Lung (tissue), 11 donors: ENCODE measurements at regions not wholly inside any gene's neighbourhood (a gene's known extent, or its start where the extent isn't known, plus 50 kb on each side); places are given as distances from the start of the nearest gene placed in this dataset.

Experiments used
- ATAC-seq: fragments of 200-7000 bp; cut with Tn5 transposase; one replicate; pipeline ENCODE4 v1.9.1; 2020; ENCODE audit warnings: moderate number of reproducible peaks; ENCODE audit not compliant: insufficient read depth, low FRiP score
- DNase-seq, 3 donors: peaks; one replicate each; pipeline ENCODE4 v3.0.0-alpha.2; 2013 to 2017
- H3K27ac ChIP-seq, 2 donors: one replicate each; pipeline ENCODE4 v1.5.1; 2013; ENCODE audit warnings: mild to moderate bottlenecking in 2 of 2, moderate library complexity in 2 of 2, control low read depth in 1 of 2, inconsistent platforms in 1 of 2, low read depth in 1 of 2, low read length in 1 of 2
- H3K27me3 ChIP-seq, 3 donors: one replicate each; pipeline ENCODE4 v1.5.1; 2013; ENCODE audit warnings: low read length in 2 of 3; ENCODE audit not compliant: control insufficient read depth in 3 of 3, insufficient read depth in 3 of 3
- H3K36me3 ChIP-seq, 4 donors: one replicate each; pipeline ENCODE4 v1.5.1; 2013; ENCODE audit warnings: low read length in 4 of 4, mild to moderate bottlenecking in 1 of 4, moderate library complexity in 1 of 4; ENCODE audit not compliant: control insufficient read depth in 4 of 4, insufficient read depth in 4 of 4
- H3K4me1 ChIP-seq, 5 donors: one replicate each; pipeline ENCODE4 v1.5.1; 2013; ENCODE audit warnings: low read length in 5 of 5, mild to moderate bottlenecking in 2 of 5, moderate library complexity in 1 of 5; ENCODE audit not compliant: control insufficient read depth in 5 of 5, insufficient read depth in 5 of 5
- H3K4me3 ChIP-seq: one replicate; pipeline ENCODE4 v1.5.1; 2013; ENCODE audit warnings: mild to moderate bottlenecking, control low read depth, moderate library complexity
- H3K9ac ChIP-seq, 2 donors: one replicate each; pipeline ENCODE4 v1.5.1; 2013; ENCODE audit warnings: low read length in 2 of 2, control low read depth in 1 of 2; ENCODE audit not compliant: insufficient read depth in 1 of 2
- H3K9me3 ChIP-seq, 4 donors: one replicate each; pipeline ENCODE4 v1.5.1; 2013; ENCODE audit warnings: low read length in 3 of 4, mild to moderate bottlenecking in 1 of 4, moderate library complexity in 1 of 4; ENCODE audit not compliant: control insufficient read depth in 4 of 4, insufficient read depth in 3 of 4
- CTCF ChIP-seq: IDR thresholded peaks from 2 replicates; pipeline ENCODE4 v1.5.1; 2012; ENCODE audit warnings: mild to moderate bottlenecking; ENCODE audit errors: control extremely low read depth, extremely low read depth
- WGBS, 2 donors: extraction: QIAGEN DNeasy Blood & Tissue Kit; methylation state at CpG; one replicate each; pipeline ENCODE4 v1.1.7; 2013; 5-methylcytosine and 5-hydroxymethylcytosine counted together
- donor health status: control.
- donor health status: control.
- donor health status: Bipolar disorder and iron deficiency.
- donor health status: healthy.
- donor health status: DM: yes; HTN: yes; CAD: no.

DNA sequence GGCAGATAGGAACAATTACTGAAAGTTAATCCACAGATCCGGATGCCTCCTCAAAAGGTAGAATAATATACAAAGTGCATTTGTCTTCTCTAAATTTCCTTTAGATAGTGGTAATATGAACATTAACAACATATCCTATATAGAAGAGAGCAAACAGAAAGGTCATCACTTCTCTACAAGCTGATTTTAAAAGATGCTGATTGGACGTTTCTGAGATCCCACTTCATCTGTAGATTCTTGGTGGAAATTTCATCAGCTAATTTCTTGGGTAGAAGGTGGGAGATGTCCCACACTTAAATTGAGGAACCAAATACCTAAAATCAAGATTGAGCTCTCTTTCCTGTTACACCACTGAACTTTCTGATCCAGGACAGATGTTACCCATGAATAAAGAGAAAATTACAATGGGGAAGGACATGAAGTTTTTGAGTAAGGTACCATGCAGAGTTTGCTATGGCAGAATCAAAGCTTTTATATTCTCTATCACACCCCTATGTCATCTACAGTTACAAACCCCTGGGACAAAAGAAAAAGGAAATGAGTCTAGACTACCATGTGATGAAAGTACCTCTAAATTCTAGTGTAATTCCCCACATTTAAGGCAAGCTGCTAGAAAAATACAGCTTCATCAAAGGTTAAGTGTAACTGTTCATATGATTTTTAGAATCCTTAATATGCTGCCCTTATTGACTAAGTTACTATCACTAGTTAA is 189.2 kb upstream of the SETMAR start:
- DNase-seq (no peak), ATAC-seq (no peak)
- no peak for TF ChIP-seq CTCF
- no peaks in the 10 kb centered on the region for H3K27me3 ChIP-seq
- no peak overlapping the region for H3K27ac ChIP-seq
- no peaks in the 10 kb centered on the region for H3K36me3 ChIP-seq
- WGBS, 2 donors = 78 to 85% methylated on average over 2 of the region's 2 CpGs
- H3K4me3 ChIP-seq = no peak overlapping the region
- H3K9me3 ChIP-seq = no peaks in the 10 kb centered on the region
- H3K4me1 ChIP-seq = no peaks in the 10 kb centered on the region
- no peak overlapping the region for H3K9ac ChIP-seq

- H3K27me3 ChIP-seq = no peaks in the 10 kb centered on the region
- no peak overlapping the region for H3K27ac ChIP-seq
- 81 to 90% methylated on average over 2 of the region's 2 CpGs for WGBS, 2 donors
- no peak for ATAC-seq
- H3K9ac ChIP-seq = no peak overlapping the region
- no peaks in the 10 kb centered on the region for H3K4me1 ChIP-seq
- H3K9me3 ChIP-seq = no peaks in the 10 kb centered on the region
- H3K4me3 ChIP-seq = no peak overlapping the region
- no peaks in the 10 kb centered on the region for H3K36me3 ChIP-seq
- TF ChIP-seq CTCF = no peak
- DNase-seq = no peak
Observed at GRCh38 chr3:4119119-4119518, 184.1 kb upstream of the SETMAR start.

GRCh38 chr3:4125576-4125975 is 177.6 kb upstream of the SETMAR start:
- no peaks in the 10 kb centered on the region for H3K36me3 ChIP-seq
- WGBS, 2 donors = 86 to 88% methylated on average over 3 of the region's 3 CpGs
- H3K9me3 ChIP-seq = peaks cover 2 to 10% (median 6%) of the 10 kb centered on the region in 4 donors
- no peaks in the 10 kb centered on the region for H3K27me3 ChIP-seq
- H3K4me1 ChIP-seq = no peaks in the 10 kb centered on the region
- no peak overlapping the region for H3K4me3 ChIP-seq
- no peak overlapping the region for H3K27ac ChIP-seq
- no peak overlapping the region for H3K9ac ChIP-seq
- DNase-seq = no peak
- ATAC-seq = no peak
- TF ChIP-seq CTCF = no peak

- H3K4me3 ChIP-seq = no peak overlapping the region
- no peak for TF ChIP-seq CTCF
- ATAC-seq = no peak
- no peak overlapping the region for H3K27ac ChIP-seq
- no peaks in the 10 kb centered on the region for H3K27me3 ChIP-seq
- 89 to 90% methylated on average over 3 of the region's 3 CpGs for WGBS, 2 donors
- no peaks in the 10 kb centered on the region for H3K36me3 ChIP-seq
- no peaks in the 10 kb centered on the region for H3K4me1 ChIP-seq
- DNase-seq = no peak
- no peaks in the 10 kb centered on the region for H3K9me3 ChIP-seq
- H3K9ac ChIP-seq = no peak overlapping the region
Observed at GRCh38 chr3:4138150-4138785, 164.9 kb upstream of the SETMAR start.
